ENCODE measurements at regions not wholly inside any gene's neighbourhood (a gene's known extent, or its start where the extent isn't known, plus 50 kb on each side); places are given as distances from the start of the nearest gene placed in this dataset.

DNA sequence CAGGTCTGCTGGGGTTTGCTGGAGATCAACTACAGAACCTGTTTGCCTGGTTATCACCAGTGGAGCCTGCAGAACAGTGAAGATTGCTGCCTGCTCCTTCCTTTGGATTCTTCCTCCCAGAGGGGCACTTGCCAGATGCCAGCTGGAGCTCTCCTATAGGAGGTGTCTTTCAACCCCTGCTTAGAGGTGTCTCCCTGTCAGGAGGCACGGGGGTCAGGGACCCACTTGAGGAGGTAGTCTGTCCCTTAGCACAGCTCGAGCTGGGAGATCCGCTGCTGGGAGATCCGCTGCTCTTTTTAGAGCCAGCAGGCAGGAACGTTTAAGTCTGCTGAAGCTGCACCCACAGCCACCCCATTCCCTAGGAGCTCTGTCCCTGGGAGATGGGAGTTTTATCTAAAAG lies 1806.3 kb upstream of the ADGRL3 start:
- TF ChIP-seq EZH2phosphoT487 (IDR thresholded peaks at IDR 0.05; ENCODE audit: insufficient read depth, low read depth) (no peak), EZH2 (IDR thresholded peaks at IDR 0.05; ENCODE audit: insufficient read depth, poor library complexity, severe bottlenecking) (no peak)

Measured in GM23248 (cell line).